ENCODE measurements at regions not wholly inside any gene's neighbourhood (a gene's known extent, or its start where the extent isn't known, plus 50 kb on each side); places are given as distances from the start of the nearest gene placed in this dataset.

DNA sequence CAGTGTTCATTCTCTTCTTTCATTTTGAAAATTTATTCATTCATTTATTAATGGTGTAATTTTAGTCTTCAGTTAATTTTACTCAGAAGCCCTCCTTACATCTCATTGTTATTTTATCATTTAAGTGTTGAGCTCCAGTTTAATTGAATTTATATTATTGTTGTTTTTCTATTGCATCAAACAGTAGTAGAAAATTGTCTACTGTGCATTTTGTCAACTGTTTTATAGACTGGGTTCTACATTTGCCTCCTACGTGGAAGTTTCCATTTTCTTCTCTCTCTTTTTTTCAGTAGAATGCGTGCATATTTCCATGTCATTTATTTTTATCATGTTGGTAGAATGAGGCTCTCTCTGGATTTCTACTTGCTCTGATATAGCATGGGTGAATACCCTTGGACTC lies 487.4 kb downstream of the NR2F2 start (continued):
- TF ChIP-seq, protein P1, sequence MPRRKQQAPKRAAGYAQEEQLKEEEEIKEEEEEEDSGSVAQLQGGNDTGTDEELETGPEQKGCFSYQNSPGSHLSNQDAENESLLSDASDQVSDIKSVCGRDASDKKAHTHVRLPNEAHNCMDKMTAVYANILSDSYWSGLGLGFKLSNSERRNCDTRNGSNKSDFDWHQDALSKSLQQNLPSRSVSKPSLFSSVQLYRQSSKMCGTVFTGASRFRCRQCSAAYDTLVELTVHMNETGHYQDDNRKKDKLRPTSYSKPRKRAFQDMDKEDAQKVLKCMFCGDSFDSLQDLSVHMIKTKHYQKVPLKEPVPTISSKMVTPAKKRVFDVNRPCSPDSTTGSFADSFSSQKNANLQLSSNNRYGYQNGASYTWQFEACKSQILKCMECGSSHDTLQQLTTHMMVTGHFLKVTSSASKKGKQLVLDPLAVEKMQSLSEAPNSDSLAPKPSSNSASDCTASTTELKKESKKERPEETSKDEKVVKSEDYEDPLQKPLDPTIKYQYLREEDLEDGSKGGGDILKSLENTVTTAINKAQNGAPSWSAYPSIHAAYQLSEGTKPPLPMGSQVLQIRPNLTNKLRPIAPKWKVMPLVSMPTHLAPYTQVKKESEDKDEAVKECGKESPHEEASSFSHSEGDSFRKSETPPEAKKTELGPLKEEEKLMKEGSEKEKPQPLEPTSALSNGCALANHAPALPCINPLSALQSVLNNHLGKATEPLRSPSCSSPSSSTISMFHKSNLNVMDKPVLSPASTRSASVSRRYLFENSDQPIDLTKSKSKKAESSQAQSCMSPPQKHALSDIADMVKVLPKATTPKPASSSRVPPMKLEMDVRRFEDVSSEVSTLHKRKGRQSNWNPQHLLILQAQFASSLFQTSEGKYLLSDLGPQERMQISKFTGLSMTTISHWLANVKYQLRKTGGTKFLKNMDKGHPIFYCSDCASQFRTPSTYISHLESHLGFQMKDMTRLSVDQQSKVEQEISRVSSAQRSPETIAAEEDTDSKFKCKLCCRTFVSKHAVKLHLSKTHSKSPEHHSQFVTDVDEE (CRISPR knock-in tag; IDR thresholded peaks at IDR 0.05): no peak

GRCh38 chr15:96818861-96819260 lies 488.4 kb downstream of the NR2F2 start:
- no peak for ATAC-seq
- TF ChIP-seq, protein P2, sequence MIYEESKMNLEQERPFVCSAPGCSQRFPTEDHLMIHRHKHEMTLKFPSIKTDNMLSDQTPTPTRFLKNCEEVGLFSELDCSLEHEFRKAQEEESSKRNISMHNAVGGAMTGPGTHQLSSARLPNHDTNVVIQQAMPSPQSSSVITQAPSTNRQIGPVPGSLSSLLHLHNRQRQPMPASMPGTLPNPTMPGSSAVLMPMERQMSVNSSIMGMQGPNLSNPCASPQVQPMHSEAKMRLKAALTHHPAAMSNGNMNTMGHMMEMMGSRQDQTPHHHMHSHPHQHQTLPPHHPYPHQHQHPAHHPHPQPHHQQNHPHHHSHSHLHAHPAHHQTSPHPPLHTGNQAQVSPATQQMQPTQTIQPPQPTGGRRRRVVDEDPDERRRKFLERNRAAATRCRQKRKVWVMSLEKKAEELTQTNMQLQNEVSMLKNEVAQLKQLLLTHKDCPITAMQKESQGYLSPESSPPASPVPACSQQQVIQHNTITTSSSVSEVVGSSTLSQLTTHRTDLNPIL (CRISPR knock-in tag; IDR thresholded peaks at IDR 0.05; ENCODE audit: low read depth): no peak
- no peak for TF ChIP-seq ZFP3 (CRISPR knock-in tag; IDR thresholded peaks at IDR 0.05)
- TF ChIP-seq, protein P3, sequence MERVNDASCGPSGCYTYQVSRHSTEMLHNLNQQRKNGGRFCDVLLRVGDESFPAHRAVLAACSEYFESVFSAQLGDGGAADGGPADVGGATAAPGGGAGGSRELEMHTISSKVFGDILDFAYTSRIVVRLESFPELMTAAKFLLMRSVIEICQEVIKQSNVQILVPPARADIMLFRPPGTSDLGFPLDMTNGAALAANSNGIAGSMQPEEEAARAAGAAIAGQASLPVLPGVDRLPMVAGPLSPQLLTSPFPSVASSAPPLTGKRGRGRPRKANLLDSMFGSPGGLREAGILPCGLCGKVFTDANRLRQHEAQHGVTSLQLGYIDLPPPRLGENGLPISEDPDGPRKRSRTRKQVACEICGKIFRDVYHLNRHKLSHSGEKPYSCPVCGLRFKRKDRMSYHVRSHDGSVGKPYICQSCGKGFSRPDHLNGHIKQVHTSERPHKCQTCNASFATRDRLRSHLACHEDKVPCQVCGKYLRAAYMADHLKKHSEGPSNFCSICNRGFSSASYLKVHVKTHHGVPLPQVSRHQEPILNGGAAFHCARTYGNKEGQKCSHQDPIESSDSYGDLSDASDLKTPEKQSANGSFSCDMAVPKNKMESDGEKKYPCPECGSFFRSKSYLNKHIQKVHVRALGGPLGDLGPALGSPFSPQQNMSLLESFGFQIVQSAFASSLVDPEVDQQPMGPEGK (CRISPR knock-in tag; IDR thresholded peaks at IDR 0.05; ENCODE audit: borderline replicate concordance): no peak

DNA sequence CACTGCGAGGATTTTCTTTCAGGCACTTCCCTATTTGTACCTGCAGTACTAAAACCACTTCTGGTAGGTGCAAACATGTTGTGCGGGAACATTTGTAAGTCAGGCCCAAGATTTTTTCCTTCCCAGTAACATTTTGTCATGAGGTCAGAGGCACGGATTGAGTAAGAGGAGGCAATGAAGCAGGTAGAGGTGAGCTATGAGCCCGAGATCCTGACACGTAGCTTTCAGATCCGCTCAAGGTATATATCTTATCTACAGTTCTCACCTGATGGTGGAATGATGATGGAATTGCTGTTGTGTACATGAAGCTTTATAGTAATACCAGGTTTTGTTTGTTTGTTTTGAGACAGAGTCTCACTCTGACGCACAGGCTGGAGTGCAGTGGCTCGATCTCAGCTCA lies 497.5 kb downstream of the NR2F2 start:
- TF ChIP-seq CSDC2 (CRISPR knock-in tag; IDR thresholded peaks at IDR 0.05) (no peak), PPARA (CRISPR knock-in tag; IDR thresholded peaks at IDR 0.05; ENCODE audit: borderline replicate concordance) (no peak), POU6F1 (CRISPR knock-in tag; IDR thresholded peaks at IDR 0.05; ENCODE audit: borderline replicate concordance, low read depth) (no peak), ZFP30 (CRISPR knock-in tag; IDR thresholded peaks at IDR 0.05) (no peak)
- TF ChIP-seq, protein P2 (CRISPR knock-in tag; IDR thresholded peaks at IDR 0.05; ENCODE audit: low read depth): no peak
- no peak for ATAC-seq

DNA sequence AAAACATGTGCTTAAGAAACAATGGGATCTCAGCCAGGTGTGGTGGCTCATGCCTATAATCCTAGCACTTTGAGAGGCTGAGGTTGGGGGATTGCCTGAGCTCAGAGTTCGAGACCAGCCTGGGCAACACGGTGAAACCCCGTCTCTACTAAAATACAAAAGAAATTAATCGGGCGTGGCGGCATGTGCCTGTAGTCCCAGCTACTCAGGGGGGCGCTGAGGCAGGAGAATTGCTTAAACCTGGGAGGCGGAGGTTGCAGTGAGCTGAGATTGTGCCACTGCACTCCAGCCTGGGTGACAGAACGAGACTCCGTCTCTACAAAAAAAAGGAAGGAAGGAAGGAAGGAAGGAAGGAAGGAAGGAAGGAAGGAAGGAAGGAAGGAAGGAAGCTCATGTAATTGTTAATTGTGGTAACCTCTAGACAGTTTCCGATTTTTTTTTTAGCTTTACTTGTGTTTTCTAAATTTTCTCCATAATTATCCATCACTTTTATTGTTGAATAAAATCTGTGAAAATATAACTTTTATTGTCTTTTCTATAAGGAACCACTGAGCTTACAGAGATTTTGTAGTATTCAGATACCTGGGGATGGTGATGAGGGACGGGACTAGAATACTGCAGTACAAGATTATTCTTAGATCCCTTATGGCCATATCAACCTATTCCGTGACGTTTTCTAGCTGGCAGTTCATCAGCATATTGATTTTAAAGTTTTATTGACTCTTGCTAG lies 506.9 kb downstream of the NR2F2 start:
- TF ChIP-seq, protein P4, sequence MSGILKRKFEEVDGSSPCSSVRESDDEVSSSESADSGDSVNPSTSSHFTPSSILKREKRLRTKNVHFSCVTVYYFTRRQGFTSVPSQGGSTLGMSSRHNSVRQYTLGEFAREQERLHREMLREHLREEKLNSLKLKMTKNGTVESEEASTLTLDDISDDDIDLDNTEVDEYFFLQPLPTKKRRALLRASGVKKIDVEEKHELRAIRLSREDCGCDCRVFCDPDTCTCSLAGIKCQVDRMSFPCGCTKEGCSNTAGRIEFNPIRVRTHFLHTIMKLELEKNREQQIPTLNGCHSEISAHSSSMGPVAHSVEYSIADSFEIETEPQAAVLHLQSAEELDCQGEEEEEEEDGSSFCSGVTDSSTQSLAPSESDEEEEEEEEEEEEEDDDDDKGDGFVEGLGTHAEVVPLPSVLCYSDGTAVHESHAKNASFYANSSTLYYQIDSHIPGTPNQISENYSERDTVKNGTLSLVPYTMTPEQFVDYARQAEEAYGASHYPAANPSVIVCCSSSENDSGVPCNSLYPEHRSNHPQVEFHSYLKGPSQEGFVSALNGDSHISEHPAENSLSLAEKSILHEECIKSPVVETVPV (CRISPR knock-in tag; IDR thresholded peaks at IDR 0.05): no peak
- TF ChIP-seq RARB (CRISPR knock-in tag; IDR thresholded peaks at IDR 0.05): no peak
- no peak for TF ChIP-seq OSR1 (CRISPR knock-in tag; IDR thresholded peaks at IDR 0.05)
- no peak for TF ChIP-seq TOX (CRISPR knock-in tag; IDR thresholded peaks at IDR 0.05; ENCODE audit: borderline replicate concordance)
- TF ChIP-seq ZNF70 (CRISPR knock-in tag; IDR thresholded peaks at IDR 0.05): no peak
- TF ChIP-seq GLIS3 (CRISPR knock-in tag; IDR thresholded peaks at IDR 0.05): no peak
- no peak for TF ChIP-seq PPARA (CRISPR knock-in tag; IDR thresholded peaks at IDR 0.05; ENCODE audit: borderline replicate concordance)
- no peak for TF ChIP-seq ZFP30 (CRISPR knock-in tag; IDR thresholded peaks at IDR 0.05)
- no peak for TF ChIP-seq TCF4 (CRISPR knock-in tag; IDR thresholded peaks at IDR 0.05; ENCODE audit: borderline replicate concordance)
- no peak for TF ChIP-seq ESRRG (CRISPR knock-in tag; IDR thresholded peaks at IDR 0.05)
- TF ChIP-seq, protein P1 (CRISPR knock-in tag; IDR thresholded peaks at IDR 0.05): no peak
- TF ChIP-seq ZFP3 (CRISPR knock-in tag; IDR thresholded peaks at IDR 0.05): no peak
- TF ChIP-seq, protein P3 (CRISPR knock-in tag; IDR thresholded peaks at IDR 0.05; ENCODE audit: borderline replicate concordance): no peak
- TF ChIP-seq ZNF8 (CRISPR knock-in tag; IDR thresholded peaks at IDR 0.05): no peak
- TF ChIP-seq BACH2 (CRISPR knock-in tag; IDR thresholded peaks at IDR 0.05; ENCODE audit: borderline replicate concordance): no peak
- no peak for ATAC-seq

All from SK-N-SH treated with all-trans-retinoic acid at 6 μM for 48 hours (cell line).